ENCODE measurements at regions not wholly inside any gene's neighbourhood (a gene's known extent, or its start where the extent isn't known, plus 50 kb on each side); places are given as distances from the start of the nearest gene placed in this dataset.

DNA sequence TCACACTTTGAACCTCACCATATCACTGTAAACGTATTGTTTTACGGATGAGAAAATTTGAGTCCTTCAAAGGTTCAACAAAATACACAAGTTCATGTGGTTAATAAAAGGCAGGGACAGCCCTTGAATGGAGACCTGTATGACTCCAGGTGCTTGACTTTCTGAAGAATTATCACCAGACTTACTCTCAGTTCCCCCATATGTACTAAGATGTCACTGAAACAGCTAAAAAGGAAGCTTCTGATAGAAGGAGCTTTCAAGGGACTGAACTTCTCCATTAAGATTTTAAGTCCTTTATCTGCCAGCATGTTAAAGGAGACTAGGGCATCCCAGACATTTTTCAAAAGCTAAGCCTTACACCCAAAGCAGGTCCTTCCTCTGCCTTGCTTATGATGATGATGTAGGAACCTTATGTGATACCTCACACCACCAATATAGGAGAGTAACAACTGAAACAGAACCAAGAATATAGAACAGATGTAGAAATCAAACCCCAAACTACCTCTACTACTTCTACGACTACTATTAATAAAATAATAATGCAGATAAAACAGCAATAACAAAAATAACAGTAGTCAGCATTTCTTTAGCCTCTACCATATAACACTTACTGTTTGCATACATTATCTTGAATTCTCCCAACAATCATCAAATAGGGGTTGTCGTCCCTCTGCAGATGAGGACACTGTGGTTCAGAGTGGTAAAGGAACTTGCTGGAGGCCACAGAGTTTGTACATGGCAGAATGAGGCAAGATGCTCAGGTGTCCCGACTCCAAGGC is 273.9 kb downstream of the ELAVL2 start:
- FAIRE-seq = no peak

DNA sequence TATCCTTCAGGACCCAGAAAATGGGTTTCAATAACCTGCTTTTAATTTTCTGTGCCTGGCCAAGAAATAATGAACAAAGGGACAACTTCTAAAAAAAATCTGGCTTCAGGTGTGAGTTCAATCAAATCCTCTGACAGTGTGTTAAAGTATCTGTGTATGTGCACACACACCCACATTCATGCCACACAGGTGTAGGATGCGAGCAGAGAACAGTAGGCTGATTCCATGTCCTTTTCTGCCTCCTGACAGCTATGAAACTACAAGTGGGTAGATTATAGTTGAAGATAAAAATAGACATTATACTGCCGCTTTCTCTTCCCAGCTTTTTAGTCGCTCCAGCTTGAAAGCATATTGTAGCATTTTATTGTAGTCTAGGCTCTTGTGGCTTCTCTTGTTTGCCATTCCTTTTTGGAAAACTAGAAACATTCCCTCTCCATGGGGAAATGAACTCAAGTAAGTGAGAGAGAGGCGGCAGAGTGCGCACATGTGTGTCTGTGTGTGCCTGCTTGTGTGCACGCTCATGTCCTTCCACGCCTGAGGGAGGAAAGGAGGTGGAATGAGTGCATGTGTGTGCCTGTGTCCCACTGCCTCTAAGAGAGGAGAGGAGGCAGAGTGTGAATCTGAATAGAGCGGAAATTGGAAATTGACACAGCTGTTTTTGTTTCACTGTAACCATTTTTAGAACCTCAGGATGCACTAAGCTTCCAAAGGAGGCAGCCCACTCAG is 273.0 kb downstream of the ELAVL2 start:
- no peak for FAIRE-seq

DNA sequence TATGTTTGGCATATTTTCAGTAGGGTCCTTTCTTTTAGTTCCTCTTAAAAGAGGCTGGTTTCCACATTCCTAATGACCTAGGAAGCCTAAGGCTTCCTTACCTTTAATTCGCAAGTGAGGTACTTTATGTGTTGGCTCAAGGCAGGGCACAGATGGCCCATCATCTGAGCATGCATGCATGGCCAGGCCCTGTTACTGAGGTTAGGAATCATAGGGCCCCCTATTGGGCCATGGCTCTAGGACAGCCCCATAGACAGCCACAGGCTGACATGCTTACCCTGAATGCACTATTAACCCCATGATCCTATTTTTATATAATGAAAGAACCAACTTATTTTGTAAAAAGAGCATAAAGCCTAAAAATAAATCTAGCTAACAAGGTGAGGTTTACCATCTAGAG is 271.4 kb downstream of the ELAVL2 start:
- no peak for FAIRE-seq

DNA sequence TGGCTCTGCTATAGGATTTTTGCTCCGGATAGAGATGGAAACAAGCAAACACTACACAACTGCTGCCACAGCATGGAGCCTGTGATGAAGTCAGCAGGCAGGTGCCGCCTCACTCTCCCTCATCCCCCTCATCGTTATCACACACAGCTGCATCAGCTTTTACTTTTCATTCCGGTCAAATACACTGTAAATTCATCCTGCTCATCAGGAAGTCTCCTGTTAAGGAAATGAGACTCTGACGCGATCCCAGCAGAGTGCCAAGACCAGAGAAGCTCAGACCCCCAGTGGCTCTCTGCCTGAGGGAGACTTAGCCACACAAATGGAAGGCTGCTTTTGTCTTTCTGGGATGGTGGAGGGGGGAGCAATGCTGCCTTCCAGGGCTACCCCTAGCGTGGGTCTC is 270.2 kb downstream of the ELAVL2 start:
- no peak for FAIRE-seq

DNA sequence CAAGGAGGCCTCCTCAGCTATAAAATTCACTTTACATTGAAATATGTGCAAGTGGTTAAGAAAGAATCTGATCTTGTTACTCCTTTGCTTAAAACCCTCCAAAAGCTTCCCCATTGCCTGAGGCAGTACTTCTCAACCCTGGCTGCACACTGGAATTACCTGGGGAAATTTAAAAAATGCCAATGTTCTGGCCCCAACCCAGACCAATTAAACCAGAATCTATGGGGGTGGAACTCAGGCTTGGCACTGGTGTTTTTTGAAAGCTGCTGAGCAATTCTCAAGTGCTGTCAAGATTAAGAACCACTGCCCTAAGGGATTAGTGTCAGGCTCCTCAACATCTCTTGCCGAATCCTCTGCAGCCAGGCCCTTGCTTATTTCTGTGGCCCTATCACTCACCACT is 269.6 kb downstream of the ELAVL2 start:
- FAIRE-seq = no peak

DNA sequence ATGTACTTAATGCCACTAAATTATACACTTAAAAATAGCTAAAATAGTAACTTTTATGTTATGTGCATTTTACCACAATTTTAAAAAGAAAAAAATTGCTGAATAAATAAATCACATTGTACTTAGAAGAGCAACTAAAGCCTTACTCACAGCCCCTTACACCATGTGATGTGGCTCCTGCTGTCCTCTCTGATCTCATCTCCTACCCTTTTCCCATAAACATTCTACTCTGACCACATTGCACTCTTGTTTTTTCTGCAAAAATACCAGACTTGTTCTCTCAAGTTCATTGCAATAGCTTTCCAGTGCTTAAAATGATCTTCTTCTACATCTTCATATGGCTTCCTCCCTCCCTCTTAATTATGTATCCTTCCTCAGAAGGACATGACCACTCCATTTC is 268.4 kb downstream of the ELAVL2 start:
- FAIRE-seq = no peak

DNA sequence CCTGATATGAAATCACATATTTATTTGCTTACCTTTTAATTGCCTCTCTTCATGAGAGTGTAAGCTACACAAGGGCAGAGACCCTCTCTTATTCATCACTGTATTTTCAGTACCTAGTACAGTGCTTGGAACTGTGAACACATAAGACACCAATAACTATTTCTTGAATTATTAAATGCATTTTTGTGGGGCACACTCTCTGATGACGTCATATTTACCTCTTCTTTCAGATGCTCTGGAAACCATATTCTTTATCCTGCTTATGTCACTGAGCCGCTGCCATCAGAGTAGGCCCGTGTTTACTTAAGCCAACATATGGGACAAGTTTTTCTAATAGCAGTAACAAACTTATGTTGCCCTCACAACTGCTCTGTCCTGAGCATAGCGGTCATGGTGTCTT is 266.5 kb downstream of the ELAVL2 start:
- FAIRE-seq = no peak

DNA sequence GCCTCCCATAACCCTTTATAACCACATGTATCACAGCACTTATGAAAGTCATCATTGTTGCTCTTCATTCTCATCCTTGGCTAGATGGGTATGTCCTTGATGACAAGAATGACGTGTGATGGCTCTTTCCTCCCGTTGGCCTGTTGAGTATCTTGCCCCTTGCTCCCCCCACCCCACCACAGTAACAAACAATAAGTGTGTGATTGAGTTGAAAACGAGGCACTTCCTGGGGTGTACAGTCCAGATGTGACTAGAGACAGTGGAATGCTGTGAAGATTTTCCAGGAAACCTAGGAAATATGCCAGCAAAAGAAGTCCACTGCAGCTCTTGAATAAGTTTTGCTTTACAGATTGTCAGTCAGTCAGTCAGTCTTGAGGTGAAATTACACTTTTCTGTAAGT is 262.5 kb downstream of the ELAVL2 start:
- FAIRE-seq = no peak

DNA sequence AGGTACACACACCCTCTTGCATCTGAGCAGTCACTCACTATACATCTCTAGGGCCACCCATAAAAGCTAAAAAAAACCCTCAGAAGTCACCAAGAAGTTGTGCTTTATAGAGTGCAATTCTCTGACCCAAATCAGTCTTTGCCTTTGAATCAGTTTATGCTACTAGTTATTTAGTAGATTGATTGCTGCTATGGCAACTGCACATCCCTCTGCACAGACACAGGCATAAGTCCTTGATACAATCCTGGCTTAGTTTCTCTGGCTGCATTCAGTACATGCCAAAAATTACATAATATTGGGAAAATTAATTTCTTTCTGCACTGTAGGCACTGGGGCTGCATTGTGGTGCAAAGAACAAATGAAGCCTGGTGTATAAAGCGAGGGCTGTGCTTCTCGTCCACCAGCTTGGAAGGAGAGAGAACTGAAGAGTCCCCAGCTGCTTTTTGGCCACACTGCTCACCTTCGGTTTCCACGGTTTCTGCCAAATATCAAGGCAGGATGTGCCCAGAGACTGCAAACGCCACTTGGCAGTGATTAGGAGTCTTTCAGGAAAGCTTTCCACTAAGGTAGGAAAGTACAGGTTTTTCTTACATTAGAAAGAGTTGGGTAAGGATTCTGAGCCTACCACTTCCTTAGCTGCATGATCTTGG is 258.4 kb downstream of the ELAVL2 start:
- no peak for FAIRE-seq

DNA sequence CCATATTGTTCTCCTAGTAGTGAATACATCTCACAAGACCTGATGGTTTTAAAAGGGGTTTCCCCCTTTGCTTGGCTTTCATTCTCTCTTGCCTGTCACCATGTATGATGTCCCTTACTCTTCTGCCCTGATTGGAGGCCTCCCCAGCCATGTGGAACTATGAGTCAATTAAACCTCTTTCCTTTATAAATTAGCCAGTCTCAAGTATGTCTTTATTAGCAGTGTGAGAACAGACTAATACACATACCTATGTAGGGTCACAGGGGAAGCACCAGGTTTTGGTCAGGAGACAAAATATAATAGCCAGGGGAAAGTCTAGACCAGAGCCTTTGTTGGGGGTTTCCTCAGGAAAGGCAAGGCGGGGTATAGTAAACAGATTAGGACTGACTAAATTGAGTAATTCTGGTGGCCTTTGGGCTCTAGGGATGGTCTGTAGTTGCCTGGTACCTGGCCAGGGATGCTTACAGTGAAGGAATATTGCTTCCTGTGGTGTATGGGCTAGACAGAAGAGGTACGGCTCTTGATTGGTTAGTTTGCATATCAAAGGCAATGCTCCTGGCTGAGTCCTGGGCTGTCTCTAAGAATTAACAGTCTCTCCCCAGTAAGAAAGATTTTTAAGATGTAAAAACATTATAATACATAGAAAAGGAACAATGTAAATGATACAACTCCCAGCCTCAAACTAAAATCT is 254.5 kb downstream of the ELAVL2 start:
- FAIRE-seq = no peak

DNA sequence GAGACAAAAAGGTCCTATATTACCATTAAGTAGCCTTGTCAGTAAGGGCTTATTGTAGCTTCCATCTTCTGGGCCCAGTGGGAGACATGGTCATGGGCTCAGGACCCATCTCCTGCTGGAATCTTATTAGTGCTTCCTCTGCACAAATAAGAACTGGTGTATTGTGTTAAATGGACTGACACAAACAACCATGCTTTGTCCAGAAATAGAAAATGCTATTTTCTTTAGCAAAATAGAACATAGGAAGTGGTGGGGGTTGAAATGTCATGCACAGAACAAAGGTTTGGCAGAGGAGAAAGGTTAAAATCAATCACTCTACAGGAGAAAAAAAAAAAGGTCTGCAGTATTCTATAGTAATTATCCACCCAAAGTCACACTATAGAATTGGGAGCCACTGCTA is 252.2 kb downstream of the ELAVL2 start:
- FAIRE-seq = no peak

DNA sequence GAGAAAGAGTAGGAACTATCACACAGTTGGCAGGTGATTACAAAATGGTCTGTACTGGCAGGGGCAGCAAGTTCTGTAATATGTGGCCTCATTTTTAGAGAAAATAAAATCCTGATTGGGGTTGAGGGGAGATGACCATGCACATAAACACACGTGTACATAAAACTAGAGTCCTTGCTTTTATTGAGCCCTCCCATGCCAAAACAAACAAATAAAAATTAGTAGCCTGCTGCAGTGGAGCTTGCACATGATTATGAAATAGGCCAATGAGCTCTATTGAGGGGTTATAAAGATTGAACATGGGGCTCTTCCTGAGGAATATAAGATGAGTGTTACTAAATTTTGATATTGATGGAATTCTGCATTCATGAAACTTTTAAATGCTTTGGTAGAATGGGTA is 248.4 kb downstream of the ELAVL2 start:
- FAIRE-seq = no peak

DNA sequence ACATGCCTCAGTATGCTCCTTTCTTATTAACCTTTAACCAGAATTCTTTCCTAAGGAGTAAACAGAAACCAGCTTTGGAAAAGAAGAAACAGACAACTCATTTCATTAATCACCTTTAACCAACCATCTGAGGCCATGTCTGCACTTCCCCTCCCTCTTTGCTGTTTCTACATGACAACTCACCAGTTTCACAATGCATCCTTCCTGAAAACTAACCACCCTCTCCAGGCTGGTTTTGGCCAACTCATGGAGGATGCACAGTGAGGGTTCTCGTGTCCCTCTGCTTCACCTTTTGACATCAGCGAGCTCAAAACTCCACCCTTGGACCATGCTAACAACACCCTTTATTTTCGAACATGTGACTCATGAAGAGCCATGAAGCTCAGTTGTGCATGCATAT is 244.1 kb downstream of the ELAVL2 start:
- no peak for FAIRE-seq

DNA sequence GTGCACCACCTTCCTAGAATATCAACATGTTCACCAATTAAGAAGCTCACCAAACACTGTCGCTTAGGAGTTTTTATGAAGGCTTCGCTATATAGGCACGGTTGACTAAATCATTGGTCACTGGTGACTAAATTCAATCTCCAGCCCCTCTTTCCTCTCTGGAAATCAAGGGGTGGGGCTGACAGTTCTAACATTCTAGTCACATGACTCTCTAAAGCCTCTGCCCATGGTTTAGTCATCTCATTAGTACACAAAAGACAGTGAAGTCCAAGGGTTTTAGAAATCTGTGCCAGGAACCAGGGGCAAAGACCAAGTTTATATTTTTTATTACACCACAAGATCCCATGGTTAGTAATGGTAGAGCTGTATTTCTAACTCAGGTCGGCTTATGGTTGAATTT is 243.2 kb downstream of the ELAVL2 start:
- FAIRE-seq = no peak

DNA sequence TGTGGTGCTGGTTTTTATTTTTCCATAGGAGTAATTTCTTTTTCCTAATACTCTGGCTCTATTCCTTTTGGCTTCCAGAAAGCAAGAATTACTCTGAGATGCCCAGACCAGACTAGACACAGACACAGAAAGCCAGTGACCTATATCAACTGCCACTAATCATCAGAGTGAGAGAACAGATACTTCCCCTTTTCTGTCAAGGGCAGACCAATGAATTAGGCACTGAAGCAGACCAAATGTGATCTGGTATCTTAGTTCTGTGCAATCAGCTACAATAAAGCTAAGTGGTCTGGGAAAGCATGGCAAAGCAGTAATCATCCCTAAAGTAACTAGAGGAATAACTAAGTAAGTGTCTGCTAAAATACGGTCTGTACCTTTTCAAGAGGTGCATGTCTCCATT is 239.1 kb downstream of the ELAVL2 start:
- FAIRE-seq = no peak

DNA sequence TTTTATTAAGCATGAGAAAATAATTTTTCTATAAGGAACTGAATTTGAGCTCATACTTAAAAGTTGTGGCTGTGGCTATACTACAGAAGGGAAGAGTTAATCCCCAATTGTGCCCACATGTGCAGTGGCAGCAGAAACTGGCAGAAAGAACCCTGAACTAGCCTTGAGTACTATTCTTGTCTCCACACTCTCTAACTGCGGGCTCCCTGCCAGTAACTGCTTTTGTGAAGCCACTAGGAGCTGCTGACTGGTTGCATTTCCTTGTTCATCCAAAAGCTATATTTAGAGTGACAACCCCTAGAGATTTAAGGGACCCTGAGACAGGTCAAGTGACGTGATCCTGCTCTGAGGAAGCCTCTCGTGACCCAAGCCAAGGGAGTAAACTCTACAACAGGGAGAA is 238.6 kb downstream of the ELAVL2 start:
- no peak for FAIRE-seq

DNA sequence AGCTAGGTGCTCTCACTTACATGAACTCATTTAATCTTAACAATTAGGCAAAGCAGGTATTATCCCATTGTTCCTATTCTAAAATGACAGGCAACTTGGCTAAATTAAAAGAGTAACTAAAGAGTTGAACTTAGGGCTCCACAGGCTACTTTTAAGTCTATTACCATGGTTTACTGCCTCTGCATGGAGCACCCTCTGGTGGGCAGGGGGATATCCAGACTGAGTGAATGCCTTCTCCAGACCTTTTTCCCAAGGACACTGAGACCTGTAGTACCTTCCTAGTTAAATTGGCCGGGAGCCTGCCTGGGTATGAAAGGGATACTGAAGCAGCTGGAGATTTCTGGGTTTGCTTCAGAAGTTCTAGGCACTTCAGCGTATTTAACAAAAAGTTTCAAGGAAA is 238.1 kb downstream of the ELAVL2 start:
- no peak for FAIRE-seq

DNA sequence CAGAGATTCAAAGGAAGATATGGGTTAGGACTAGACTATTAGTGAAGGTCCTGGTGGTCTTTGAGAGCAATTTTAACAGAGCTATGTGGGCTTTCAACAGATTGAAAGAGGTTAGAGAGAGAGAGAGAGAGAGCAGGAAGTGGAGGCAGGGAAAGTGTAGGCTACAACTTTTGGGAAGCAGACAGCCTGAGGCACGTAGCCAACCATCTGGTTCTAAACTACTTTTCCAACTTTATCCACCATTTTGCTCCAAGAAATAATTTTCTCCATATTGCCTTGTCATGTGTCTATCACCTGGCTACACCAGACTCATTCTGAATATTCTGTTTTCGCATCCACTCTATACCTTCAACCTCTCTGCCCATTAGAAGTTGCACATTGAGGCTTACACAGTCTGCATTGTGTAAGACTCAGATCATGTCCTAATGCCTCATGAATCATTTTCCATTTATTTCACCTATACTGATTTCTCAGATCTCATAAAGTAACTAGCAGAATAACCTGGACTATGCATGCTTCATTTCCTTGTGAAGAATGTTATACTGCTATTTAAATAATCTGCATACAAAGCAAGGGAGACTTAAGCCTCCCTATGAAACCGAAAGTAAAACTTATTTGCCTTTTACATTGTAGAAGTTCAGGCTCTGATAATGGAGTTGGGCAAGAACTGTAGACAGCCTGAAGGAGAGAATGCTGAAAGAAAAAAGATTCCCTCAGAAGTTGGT is 235.6 kb downstream of the ELAVL2 start:
- no peak for FAIRE-seq

DNA sequence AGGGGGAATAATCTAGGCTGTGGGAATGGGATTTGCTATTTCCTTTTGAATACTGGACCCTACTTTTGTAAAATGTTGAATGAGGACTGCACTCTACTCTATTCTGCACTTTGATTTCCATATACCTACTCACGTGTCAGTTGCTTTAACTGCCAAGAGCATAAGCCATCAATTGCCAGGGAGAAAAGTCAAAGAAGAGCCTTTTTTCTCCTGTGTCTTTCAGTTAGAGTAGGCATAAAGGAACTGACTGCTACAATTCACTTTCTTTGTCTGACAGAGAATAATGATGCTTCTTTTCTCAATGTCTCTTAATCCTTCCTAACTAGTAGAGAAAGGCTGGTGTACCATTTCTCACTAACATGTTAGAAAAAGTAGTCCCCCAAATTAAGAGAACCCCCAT is 231.6 kb downstream of the ELAVL2 start:
- FAIRE-seq = no peak

DNA sequence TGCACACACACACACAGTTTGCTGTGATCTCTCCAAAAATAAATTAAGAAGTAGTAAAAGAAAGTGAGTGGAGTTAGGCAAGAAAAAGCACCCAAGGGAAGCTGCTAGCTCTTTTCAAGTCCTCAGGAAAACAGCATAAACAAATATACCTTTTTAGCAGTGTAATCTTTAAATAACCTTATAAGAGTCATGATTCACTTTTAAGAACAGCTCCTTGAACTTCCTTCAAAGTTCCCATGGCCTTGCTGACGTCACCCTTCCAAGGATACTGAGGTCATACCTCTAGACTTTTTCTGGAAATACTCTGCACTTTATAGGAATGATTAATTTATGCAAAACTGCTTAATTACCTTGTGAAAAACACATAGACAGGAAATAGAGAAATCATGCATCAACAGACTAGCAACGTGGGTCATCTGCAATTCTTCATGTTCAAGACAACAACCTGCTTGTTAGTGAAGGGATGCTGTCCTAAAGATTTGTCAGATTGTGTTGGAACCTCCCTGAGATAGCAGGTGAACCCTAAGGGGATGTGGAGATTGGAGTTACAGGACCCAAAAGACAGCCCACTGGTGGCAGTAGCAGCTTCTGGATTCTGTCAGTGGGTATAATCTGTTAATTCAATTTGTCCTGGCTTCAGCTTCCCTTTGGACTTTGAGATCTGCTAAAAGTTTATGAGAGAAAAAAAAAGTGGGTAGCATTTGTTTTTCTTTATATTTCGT is 229.0 kb downstream of the ELAVL2 start:
- no peak for FAIRE-seq

DNA sequence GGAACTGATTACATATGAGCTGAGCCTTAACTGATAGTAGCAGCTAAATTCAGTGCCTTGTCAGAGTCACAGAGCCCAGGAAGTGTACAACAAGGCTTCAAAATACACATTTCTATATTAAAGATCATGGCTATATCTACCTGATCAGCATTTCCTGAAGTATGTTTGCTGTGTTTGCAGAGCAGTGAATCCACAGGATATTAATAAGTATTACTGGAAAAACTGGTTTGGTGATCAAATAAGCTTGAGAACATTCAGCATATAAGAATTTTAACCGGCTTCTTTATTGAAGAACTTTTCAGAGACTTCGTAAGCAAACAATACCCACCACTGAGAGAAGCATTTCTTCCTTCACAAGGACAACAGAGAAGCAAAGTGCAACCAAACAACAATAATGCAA is 227.0 kb downstream of the ELAVL2 start:
- FAIRE-seq = no peak

DNA sequence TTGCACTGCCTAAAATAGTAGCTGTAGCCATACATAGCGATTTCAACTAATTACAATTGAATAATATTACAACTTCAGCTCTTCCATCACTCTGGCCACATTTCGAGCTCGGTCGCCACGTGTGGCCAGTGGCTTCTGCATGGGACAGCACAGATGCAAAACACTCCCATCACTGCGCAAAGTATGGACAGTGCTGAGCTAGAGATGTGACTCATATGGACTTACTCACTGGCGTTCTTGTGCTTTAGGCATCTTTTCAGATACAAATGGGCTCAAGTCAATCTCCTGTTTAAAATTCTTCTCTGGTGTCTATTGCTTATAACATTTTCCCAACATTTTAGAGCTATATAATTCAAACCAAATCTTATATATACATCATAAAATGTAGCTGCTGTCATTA is 222.7 kb downstream of the ELAVL2 start:
- FAIRE-seq = no peak

Data from islet of Langerhans (tissue), 1 donor.